K562 (cell line): ENCODE measurements at regions not wholly inside any gene's neighbourhood (a gene's known extent, or its start where the extent isn't known, plus 50 kb on each side); places are given as distances from the start of the nearest gene placed in this dataset.

Experiments used
- ATAC-seq: fragments of 200-7000 bp; cut with Tn5 transposase; 3 replicates; pipeline ENCODE4 v1.9.1; 2020; ENCODE audit warnings: moderate library complexity
- BruUV-seq: library from RNA; stranded (reverse); fragments of 400-500 nt; replicated peaks from 2 replicates; lab custom pipeline; 2021; lab: Mats Ljungman, UMichigan
- CTCF ChIA-PET: fragments of 300-600 bp; formaldehyde crosslinking; extraction: SDS; loops from one replicate; lab custom pipeline; 2021; ENCODE audit warnings: low intra/inter-chr PET ratio; lab: Yijun Ruan, JAX
- POLR2A ChIA-PET: fragments of 300-600, 350-650 bp; sonication (Branson Sonifier 250); formaldehyde crosslinking; extraction: SDS; loops from one replicate; lab custom pipeline; 2021; ENCODE audit warnings: antibody characterized with exemption, inconsistent platforms; lab: Yijun Ruan, JAX
- DNase-seq, 4 experiments: peaks; one replicate each; pipeline versions ENCODE4 v3.0.0 to v3.0.0-alpha.2; 2011 to 2018; ENCODE audit warnings: low spot score in 3 of 4, mixed read lengths in 3 of 4; ENCODE audit errors: extremely low read depth in 1 of 4
- FAIRE-seq: peaks from 2 replicates; lab custom pipeline; 2011; peaks lifted over from hg19 to GRCh38; lab: Jason Lieb, UNC
- H2AFZ ChIP-seq: 2 replicates; pipeline ENCODE4 v1.6.0; 2011; ENCODE audit warnings: low read depth, low read length, control low read depth, inconsistent platforms
- H3K27ac ChIP-seq: fragments of 200-600 bp; 3 replicates; pipeline ENCODE4 v1.8.0; 2011; ENCODE audit warnings: low read depth, mild to moderate bottlenecking, control low read depth, inconsistent platforms, low read length, moderate library complexity, mixed read lengths; ENCODE audit errors: extremely low read depth
- H3K27me3 ChIP-seq, 2 experiments: fragments of 300-600 bp in 1 of 2; 2 replicates in 1 of 2; 3 replicates in 1 of 2; pipeline versions ENCODE4 v1.6.0 to v1.8.0; 2011; ENCODE audit warnings: inconsistent platforms in 2 of 2, low read length in 2 of 2, mild to moderate bottlenecking in 1 of 2, mixed read lengths in 1 of 2, moderate library complexity in 1 of 2; ENCODE audit not compliant: control insufficient read depth in 2 of 2, insufficient read depth in 2 of 2
- H3K36me3 ChIP-seq: fragments of 300-600 bp; 3 replicates; pipeline ENCODE4 v1.8.0; 2011; ENCODE audit warnings: mild to moderate bottlenecking, low read length, inconsistent platforms; ENCODE audit not compliant: control insufficient read depth, insufficient read depth
- H3K4me1 ChIP-seq, 2 experiments: fragments of 200-600 bp in 1 of 2; replicated peaks in 1 of 2; 2 replicates in 1 of 2; 3 replicates in 1 of 2; pipeline versions ENCODE4 v1.5.1 to v1.8.0; 2011; ENCODE audit warnings: inconsistent platforms in 2 of 2, low read length in 2 of 2, mild to moderate bottlenecking in 1 of 2, mixed read lengths in 1 of 2, moderate library complexity in 1 of 2; ENCODE audit not compliant: control insufficient read depth in 2 of 2, insufficient read depth in 2 of 2
- H3K4me2 ChIP-seq: 2 replicates; pipeline ENCODE4 v1.6.1; 2011; ENCODE audit warnings: low read length, control low read depth, inconsistent platforms, mixed read lengths; ENCODE audit not compliant: insufficient read depth
- H3K4me3 ChIP-seq: fragments of 200-600 bp; sonication (generic), shearing (Covaris generic); 2 replicates; pipeline ENCODE4 v1.5.1; 2016; ENCODE audit warnings: control low read depth, inconsistent platforms
- H3K79me2 ChIP-seq: fragments of 200-600 bp; 3 replicates; pipeline ENCODE4 v1.8.0; 2011; ENCODE audit warnings: low read length, inconsistent platforms; ENCODE audit not compliant: control insufficient read depth, insufficient read depth
- H3K9ac ChIP-seq, 2 experiments: 2 replicates each; pipeline versions ENCODE4 v1.6.0 to v1.6.1; 2011; ENCODE audit warnings: low read depth in 2 of 2, low read length in 2 of 2, control low read depth in 1 of 2, inconsistent platforms in 1 of 2, mild to moderate bottlenecking in 1 of 2, mixed read lengths in 1 of 2; ENCODE audit not compliant: insufficient read depth in 1 of 2
- H3K9me1 ChIP-seq: one replicate; pipeline ENCODE4 v1.6.0; 2011; ENCODE audit warnings: inconsistent platforms, mild to moderate bottlenecking, low read length, moderate library complexity; ENCODE audit not compliant: control insufficient read depth, insufficient read depth
- H3K9me3 ChIP-seq: replicated peaks from 2 replicates; pipeline ENCODE4 v1.5.1; 2011; ENCODE audit warnings: low read depth, low read length, inconsistent platforms; ENCODE audit not compliant: control insufficient read depth, insufficient read depth
- H4K20me1 ChIP-seq: replicated peaks from 2 replicates; pipeline ENCODE4 v1.6.1; 2011; ENCODE audit warnings: low read length, inconsistent platforms, mixed read lengths; ENCODE audit not compliant: control insufficient read depth, insufficient read depth
- TRIM24 ChIP-seq, 2 experiments: fragments of 450-650 bp; IDR thresholded peaks; 2 replicates each; pipeline ENCODE4 v1.6.1; 2016
- WGBS: fragments of 100-300 bp; shearing (Covaris generic); methylation state at CpG from one replicate; pipeline ENCODE4 v1.1.6; 2016; ENCODE audit warnings: low coverage, mixed read lengths; ENCODE audit not compliant: insufficient coverage; ENCODE audit errors: missing lambda C conversion rate; 5-methylcytosine and 5-hydroxymethylcytosine counted together
- in situ Hi-C: fragments of 300-500 bp; cut with MboI; formaldehyde crosslinking; loops from 4 replicates; pipeline ENCODE4 v1.15.0; 2018; ENCODE audit warnings: inconsistent platforms, mixed read lengths
- intact Hi-C: fragments of 100-400 bp; cut with micrococcal nuclease; formaldehyde crosslinking; loops from 2 replicates; pipeline ENCODE4 v1.14.2; 2022
- TF ChIP-seq, protein P1 (sequence below): fragments of 250-450 bp; sonication (Bioruptor Pico); IDR thresholded peaks from 2 replicates; pipeline ENCODE4 v1.6.1; 2021; ENCODE audit warnings: mild to moderate bottlenecking
- TF ChIP-seq, protein P2 (sequence below), 2 experiments: fragments of 200-800 bp in 1 of 2; sonication (Bioruptor generic) in 1 of 2; sonication (generic) in 1 of 2; formaldehyde crosslinking in 1 of 2; IDR thresholded peaks in 1 of 2; conservative IDR thresholded peaks in 1 of 2; 2 replicates each; pipeline versions ENCODE4 v1.5.0 to v1.6.1; 2016 to 2020; ENCODE audit warnings: missing compliant biosample characterization in 1 of 2, missing genetic modification characterization in 1 of 2, missing genetic modification reagents in 1 of 2

DNA sequence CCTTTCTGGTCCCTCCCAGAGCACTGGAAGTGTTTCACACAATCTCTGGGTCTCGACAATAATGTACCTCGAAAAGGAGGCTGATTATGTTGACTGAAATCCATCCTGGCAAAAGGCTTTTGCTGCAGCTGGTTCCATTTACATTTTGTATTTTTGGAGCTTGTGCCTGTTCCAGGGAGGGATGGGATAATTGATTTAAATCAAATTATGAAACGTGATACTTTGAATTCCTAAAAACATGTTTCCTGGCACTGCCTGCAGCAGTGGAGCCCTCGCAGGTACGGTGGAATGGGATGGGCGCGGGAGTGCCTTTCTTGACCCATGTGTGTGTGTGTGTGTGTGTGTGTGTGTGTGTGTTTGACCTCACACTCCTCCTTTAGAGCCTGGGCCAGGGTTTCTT is 455.5 kb upstream of the MEIS1 start:
- Histone ChIP-seq H3K4me3 (no peak overlapping the region), H4K20me1 (no peaks in the 10 kb centered on the region), H2AFZ (no peak overlapping the region), H3K27me3 (no peaks in the 10 kb centered on the region), H3K9me1 (no peaks in the 10 kb centered on the region), H3K27ac (no peak overlapping the region), H3K9ac (no peak overlapping the region), H3K4me2 (no peak overlapping the region), H3K79me2 (no peaks in the 10 kb centered on the region), H3K4me1 (no peaks in the 10 kb centered on the region), H3K36me3 (no peaks in the 10 kb centered on the region), H3K9me3 (no peaks in the 10 kb centered on the region; the same call in 1 of the 2 replicates)
- FAIRE-seq = no peak
- no TSS peak for BruUV-seq
- ATAC-seq = no peak
- TF ChIP-seq TRIM24 (IDR thresholded peaks at IDR 0.05) = no peak
- TF ChIP-seq, protein P1, sequence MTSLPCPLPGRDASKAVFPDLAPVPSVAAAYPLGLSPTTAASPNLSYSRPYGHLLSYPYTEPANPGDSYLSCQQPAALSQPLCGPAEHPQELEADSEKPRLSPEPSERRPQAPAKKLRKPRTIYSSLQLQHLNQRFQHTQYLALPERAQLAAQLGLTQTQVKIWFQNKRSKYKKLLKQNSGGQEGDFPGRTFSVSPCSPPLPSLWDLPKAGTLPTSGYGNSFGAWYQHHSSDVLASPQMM (CRISPR knock-in tag) = no peak
- TF ChIP-seq, protein P2, sequence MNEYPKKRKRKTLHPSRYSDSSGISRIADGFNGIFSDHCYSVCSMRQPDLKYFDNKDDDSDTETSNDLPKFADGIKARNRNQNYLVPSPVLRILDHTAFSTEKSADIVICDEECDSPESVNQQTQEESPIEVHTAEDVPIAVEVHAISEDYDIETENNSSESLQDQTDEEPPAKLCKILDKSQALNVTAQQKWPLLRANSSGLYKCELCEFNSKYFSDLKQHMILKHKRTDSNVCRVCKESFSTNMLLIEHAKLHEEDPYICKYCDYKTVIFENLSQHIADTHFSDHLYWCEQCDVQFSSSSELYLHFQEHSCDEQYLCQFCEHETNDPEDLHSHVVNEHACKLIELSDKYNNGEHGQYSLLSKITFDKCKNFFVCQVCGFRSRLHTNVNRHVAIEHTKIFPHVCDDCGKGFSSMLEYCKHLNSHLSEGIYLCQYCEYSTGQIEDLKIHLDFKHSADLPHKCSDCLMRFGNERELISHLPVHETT (CRISPR knock-in tag; conservative IDR thresholded peaks at IDR 0.05 in 1 of 2, IDR thresholded peaks at IDR 0.05 in 1 of 2) = no peak
- intact Hi-C loops = no loop called here
- ChIA-PET POLR2A (no interaction called here), CTCF (no interaction called here)
- DNase-seq = no peak
- 0% methylated on average over 7 of the region's 7 CpGs for WGBS
- in situ Hi-C loops = no loop called here
